Cardiac muscle cell (in vitro differentiated cells and primary cell): ENCODE measurements at regions not wholly inside any gene's neighbourhood (a gene's known extent, or its start where the extent isn't known, plus 50 kb on each side); places are given as distances from the start of the nearest gene placed in this dataset.

Experiments
- DNase-seq, 2 donors: peaks; one replicate each; pipeline versions ENCODE4 v3.0.0 to v3.0.0-alpha.2; 2010 to 2017; ENCODE audit warnings: low read depth in 1 of 2, low spot score in 1 of 2
- H3K27ac ChIP-seq: fragments of 200-600 bp; sonication (generic); 2 replicates; pipeline ENCODE4 v1.5.1; 2016
- H3K27me3 ChIP-seq: fragments of 200-600 bp; sonication (generic); 2 replicates; pipeline ENCODE4 v1.6.0; 2016; ENCODE audit warnings: control low read depth
- H3K36me3 ChIP-seq: fragments of 200-600 bp; sonication (generic); 2 replicates; pipeline ENCODE4 v1.5.1; 2016; ENCODE audit warnings: control low read depth
- H3K4me1 ChIP-seq: fragments of 200-600 bp; sonication (generic); 2 replicates; pipeline ENCODE4 v1.8.1; 2017; ENCODE audit warnings: low read depth, mild to moderate bottlenecking, mixed run types
- H3K4me3 ChIP-seq: fragments of 200-600 bp; sonication (generic); 2 replicates; pipeline ENCODE4 v1.5.1; 2016; ENCODE audit warnings: mild to moderate bottlenecking
- H3K9me3 ChIP-seq: fragments of 200-600 bp; sonication (generic); 2 replicates; pipeline ENCODE4 v1.5.1; 2017; ENCODE audit warnings: low read depth, mild to moderate bottlenecking, control low read depth
- CTCF ChIP-seq: IDR thresholded peaks from 2 replicates; pipeline ENCODE4 v1.5.1; 2012; ENCODE audit warnings: low read depth, mild to moderate bottlenecking, low read length

DNA sequence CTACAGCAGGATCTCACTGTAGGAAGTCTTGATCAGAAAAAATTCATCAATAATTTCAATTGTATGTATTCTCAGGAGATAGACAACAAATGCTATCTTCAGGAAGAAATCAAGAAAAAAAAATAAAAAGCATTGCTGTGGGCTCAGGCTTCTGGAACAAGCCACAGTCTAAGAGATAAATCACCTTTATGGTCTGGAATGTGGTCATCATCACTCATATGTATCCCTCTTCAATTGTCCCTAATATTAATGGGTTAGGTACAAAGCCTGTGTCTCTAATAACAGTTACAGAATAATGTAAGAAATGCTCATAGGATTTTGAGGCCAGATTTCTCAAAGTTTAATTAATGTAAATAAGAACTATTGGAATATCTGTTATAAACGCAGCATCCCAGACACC, 305.9 kb upstream of the ANO3 start:
- Histone ChIP-seq H3K36me3 (no peaks in the 10 kb centered on the region), H3K27ac (no peak overlapping the region), H3K4me1 (no peaks in the 10 kb centered on the region), H3K9me3 (no peaks in the 10 kb centered on the region), H3K27me3 (peaks cover 30% of the 10 kb centered on the region), H3K4me3 (no peak overlapping the region)
- TF ChIP-seq CTCF = no peak
- DNase-seq = no peak

- DNase-seq = no peak
Observed at GRCh38 chr11:26027887-26028286, 304.0 kb upstream of the ANO3 start.

DNA sequence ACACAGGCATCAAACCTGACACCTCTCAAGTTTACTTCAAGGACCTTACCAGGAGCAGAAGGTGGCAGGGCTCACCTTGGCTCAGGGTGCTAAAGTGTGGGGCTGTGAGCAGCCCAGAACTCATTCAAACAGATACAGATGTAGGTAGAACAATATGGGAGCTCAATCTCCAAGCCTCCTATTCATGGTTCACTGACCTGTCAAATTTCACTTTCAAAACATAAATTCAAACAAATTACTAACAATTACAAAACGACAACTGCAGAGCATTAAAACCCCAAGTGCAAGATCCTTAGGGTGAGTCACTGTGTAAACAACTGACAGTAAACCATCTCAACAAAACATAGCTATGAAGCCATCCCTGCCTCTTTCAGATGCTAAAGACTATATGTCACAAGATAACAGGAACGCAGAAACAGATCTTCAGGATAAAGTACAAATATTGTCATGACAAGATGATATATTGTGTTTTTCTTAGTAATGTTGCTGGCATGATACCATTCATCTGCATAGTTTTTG, 303.5 kb upstream of the ANO3 start:
- no peak for TF ChIP-seq CTCF
- Histone ChIP-seq H3K4me3 (no peak overlapping the region), H3K27me3 (peaks cover 23% of the 10 kb centered on the region), H3K27ac (no peak overlapping the region), H3K9me3 (no peaks in the 10 kb centered on the region), H3K36me3 (no peaks in the 10 kb centered on the region), H3K4me1 (no peaks in the 10 kb centered on the region)
- DNase-seq = no peak

More at GRCh38 chr11:26027887-26028286, 304.0 kb upstream of the ANO3 start:
- no peak for TF ChIP-seq CTCF
- H3K27ac ChIP-seq = no peak overlapping the region
- H3K4me3 ChIP-seq = no peak overlapping the region
- H3K9me3 ChIP-seq = no peaks in the 10 kb centered on the region
- peaks cover 23% of the 10 kb centered on the region for H3K27me3 ChIP-seq
- H3K36me3 ChIP-seq = no peaks in the 10 kb centered on the region
- no peaks in the 10 kb centered on the region for H3K4me1 ChIP-seq

DNA sequence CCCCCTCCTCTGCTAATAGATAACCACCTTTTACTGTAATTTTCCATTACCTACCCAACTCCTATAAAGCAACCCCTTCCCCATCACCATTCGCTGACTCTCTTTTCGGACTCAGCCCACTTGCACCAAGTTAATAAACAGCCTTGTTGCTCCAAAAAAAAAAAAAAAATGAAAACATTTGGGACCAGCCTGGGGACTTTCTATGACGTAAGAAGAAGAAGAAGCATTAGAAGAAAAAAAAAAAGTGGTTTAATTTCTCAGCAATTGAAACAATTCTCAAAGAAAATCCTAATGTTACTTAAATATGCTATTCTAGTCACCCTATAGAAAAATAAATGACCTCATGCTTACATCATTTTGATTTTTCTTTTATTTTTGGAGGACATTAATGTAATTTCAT, 301.5 kb upstream of the ANO3 start:
- Histone ChIP-seq H3K27ac (no peak overlapping the region), H3K4me3 (no peak overlapping the region), H3K27me3 (peaks cover 29% of the 10 kb centered on the region), H3K36me3 (no peaks in the 10 kb centered on the region), H3K4me1 (no peaks in the 10 kb centered on the region), H3K9me3 (no peaks in the 10 kb centered on the region)
- TF ChIP-seq CTCF = no peak
- DNase-seq = no peak

GRCh38 chr11:26032241-26032640, 299.7 kb upstream of the ANO3 start:
- no peaks in the 10 kb centered on the region for H3K4me1 ChIP-seq
- DNase-seq = no peak
- no peak overlapping the region for H3K4me3 ChIP-seq
- no peaks in the 10 kb centered on the region for H3K36me3 ChIP-seq
- no peak for TF ChIP-seq CTCF
- H3K9me3 ChIP-seq = no peaks in the 10 kb centered on the region
- peaks cover 38% of the 10 kb centered on the region for H3K27me3 ChIP-seq
- no peak overlapping the region for H3K27ac ChIP-seq

DNA sequence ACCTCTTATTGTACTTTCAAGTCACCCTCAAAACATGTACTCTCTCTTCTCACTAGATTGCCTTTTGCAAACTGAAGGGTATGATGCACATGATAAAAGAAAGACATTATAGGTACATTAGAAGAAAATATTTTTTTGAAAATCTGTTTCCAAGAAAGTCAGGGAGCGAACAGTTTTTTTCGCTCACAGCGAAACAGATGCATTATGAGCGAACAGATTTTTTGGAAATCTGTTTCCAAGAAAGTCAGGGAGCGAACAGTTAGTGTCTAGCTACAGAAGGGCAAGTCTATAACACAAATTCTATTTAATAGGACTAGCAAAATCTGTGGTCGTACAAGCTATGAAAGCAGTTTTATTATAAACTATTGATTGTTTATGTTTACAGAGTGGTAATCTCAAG, 296.2 kb upstream of the ANO3 start:
- Histone ChIP-seq H3K36me3 (no peaks in the 10 kb centered on the region), H3K9me3 (no peaks in the 10 kb centered on the region), H3K4me3 (no peak overlapping the region), H3K27ac (no peak overlapping the region), H3K4me1 (no peaks in the 10 kb centered on the region), H3K27me3 (peaks cover 64% of the 10 kb centered on the region)
- DNase-seq = no peak
- no peak for TF ChIP-seq CTCF
